NCI-H1436 treated with DMSO at 0.1 percent for 48 hours (cell line): ENCODE measurements at regions not wholly inside any gene's neighbourhood (a gene's known extent, or its start where the extent isn't known, plus 50 kb on each side); places are given as distances from the start of the nearest gene placed in this dataset.
"Not testable (repeated sequence)": the region's sequence is repeated elsewhere in the genome, so short reads cannot be mapped to it uniquely, and the experiment has no call there.

ENCODE experiments used
- DNase-seq: peaks from one replicate; lab custom pipeline; 2025; lab: John Stamatoyannopoulos, UW

DNA sequence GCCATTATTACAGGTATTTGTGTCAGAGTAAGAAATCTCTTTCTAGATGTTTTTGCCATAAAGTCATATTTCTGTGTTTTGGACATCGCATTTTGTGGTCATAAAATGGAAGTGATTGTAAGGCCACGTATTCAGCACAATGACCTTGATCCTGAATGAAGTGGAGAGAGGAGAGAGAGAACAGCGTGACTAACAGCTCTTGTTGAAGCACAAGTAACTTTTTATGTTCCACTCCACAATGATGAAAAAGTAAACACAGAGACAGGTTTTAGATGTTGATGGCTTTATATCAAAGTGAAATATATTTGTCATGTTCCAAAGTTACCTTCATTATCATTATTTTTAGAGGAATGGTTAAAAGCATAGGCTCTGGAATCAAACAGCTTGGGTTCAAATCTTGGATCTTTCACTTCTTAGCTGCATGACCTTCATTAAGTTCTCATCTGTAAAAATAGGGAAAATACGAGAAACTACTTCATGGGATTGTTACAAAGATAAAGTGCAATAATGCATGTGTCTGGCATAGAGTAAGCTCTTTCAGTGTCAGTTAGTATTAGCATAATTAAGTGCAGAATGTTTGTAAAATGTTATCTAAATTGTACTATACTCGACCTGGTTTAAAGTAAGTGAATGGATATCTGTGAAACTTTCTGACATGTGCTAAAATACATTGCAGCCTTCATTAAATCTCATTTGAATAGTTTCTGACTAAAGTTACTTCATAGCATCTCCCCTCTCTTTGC lies 341.5 kb upstream of the DNAJC19 start:
- DNase-seq = no peak

- no peak for DNase-seq
Measured at GRCh38 chr3:181330257-181330656, 340.7 kb upstream of the DNAJC19 start.

DNA sequence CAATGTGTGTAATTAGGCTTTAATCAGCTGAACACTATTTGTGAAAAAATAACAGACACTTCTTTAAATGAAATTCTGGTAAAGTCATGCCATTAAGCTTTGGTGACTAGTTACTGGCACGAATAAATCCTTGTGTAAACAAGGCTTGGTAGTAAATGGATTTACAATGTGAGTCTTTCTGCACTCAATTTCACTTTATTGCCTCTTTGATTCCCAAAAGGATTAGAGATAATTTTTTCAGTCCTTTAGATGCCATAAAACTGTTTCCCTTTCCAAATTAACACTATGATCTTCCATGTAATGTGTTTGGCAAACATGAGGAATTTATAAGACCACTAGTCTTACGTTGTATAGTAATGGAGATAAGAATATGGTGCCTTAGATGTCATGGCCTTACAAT lies 339.5 kb upstream of the DNAJC19 start:
- peak; percentile 91 for DNase-seq

- DNase-seq = no peak
Measured at GRCh38 chr3:181328346-181328745, 338.8 kb upstream of the DNAJC19 start.

DNA sequence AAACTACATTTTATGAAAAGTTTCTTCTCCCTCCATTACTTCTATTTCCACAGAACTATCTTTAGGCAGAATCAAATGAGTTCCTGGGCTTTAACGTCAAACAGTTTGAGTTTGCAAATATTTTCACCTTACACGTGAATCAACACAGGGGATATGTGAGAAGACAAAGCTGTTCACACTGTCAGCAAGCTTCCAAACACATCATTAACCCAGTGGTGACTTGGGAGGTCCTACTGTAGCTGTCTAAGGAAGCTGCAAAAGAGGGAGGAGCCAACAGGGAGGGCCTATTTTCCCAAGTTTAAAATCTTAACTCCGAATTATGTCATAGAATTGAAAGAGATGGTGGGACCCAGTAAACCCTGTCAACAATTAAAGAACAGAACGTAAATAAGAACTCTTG lies 337.8 kb upstream of the DNAJC19 start:
- DNase-seq = no peak

GRCh38 chr3:181326637-181327223 lies 337.2 kb upstream of the DNAJC19 start:
- DNase-seq = no peak

- DNase-seq = not testable (repeated sequence)
Measured at GRCh38 chr3:181324516-181324915, 335.0 kb upstream of the DNAJC19 start.

DNA sequence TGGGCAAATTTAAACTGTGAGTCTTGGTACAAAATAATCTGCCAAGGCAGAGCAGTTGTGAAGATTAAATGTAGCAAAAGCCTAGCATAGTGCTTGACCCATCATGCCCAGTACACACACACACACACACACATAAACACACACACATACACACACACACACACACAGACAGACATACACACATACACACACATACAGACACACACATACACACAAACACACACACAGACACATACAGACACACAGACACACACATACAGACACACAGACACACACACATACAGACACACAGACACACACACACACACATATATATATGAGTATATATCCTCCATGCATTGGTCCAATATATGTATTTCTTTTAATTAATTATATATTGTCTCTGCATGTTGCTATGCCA lies 328.8 kb upstream of the DNAJC19 start:
- DNase-seq = no peak

DNA sequence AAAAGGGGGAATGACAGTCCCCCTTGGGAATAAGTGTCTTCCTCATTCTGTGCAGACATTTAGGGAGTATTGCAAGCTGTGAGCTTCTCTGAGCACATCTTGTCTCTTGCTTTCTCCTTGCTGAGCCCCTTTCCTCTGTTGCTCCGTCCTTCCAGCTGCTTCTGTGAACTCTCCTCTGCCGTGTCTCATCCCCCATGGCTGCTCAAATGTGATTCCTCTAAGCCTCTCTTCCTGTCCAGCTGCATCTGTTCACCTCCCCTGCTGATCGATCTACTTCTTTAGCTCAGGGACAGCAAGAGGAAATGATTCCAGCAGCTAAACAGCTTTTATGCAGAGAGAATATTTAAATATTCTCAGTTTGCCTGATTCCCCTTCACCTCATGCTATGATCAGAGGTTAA lies 328.0 kb upstream of the DNAJC19 start:
- no peak for DNase-seq

DNA sequence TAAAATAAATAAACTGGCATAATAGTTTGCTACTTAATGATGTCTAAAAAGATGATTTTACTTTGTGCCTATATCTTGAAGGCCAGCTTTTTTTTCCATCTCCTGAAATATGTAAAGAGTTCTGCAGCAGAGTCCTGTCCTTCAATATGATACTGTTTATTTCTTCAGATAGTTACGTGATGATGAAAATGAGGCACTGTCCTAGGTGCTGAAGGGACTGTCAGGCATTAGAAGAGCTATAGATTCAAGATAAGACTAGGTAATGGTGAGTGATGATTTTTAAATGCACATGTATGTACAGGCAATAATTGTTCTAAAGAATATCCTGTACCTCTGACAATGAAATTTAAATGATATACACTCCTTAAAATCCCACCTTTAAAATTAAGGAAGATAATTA lies 326.9 kb upstream of the DNAJC19 start:
- no peak for DNase-seq

DNA sequence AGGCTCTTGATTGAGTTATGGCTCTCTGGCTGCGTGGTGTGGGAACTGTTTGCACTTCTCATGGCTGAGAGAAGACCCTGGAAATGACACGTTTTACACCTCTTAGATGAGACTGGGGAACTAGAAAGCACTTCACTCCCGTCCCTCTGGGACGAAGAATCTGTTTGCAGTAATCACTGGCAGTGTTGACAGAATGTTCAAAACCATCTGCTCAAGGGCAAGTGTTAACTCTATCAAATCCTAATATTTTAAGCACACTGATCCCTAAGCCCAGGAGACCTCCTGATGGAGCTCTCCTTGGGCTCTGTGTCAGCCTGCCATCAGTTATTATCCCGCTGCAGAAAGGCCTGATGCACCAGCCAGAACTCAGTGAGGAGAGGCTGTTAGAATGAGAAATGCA lies 323.8 kb upstream of the DNAJC19 start:
- peak; percentile 53 for DNase-seq

DNA sequence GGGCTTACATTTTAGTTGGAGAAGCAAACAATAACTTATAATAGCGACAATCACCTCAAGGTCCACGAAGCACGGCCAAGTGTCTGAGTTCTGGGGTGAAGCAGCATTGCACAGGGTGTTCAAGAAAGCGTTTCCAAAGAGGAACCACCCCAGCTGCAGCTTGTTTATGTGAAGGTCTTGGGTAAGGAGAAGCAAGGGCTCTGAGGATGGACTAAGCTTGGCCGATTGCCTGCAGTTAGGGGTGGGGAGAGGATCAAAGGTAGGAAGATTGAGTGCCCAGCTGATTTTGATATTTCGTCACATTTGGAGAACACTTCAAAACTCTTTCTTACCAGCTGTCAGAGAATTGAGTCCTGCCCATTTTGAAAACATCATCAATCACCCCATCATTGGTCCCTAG lies 321.6 kb upstream of the DNAJC19 start:
- DNase-seq = no peak

- no peak for DNase-seq
Measured at GRCh38 chr3:181302960-181303359, 313.4 kb upstream of the DNAJC19 start.

DNA sequence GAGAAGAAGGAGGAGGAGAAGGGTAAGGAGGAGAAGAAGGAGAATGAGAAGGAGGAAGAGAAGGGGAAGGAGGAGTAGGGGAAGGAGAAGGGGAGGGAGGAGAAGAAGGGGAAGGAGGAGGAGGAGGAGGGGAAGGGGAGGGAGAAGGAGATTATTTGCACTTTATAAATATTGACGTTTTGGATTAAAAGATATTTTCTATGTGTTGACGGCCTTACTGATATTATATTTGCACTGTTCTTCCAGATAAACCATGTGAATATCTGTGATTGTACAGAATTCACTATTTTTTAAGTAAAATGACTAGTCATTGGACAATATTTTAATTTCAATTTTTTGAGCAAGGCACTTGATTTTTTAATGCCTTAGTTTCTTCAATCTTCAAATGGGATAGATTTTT lies 310.5 kb upstream of the DNAJC19 start:
- DNase-seq = no peak

DNA sequence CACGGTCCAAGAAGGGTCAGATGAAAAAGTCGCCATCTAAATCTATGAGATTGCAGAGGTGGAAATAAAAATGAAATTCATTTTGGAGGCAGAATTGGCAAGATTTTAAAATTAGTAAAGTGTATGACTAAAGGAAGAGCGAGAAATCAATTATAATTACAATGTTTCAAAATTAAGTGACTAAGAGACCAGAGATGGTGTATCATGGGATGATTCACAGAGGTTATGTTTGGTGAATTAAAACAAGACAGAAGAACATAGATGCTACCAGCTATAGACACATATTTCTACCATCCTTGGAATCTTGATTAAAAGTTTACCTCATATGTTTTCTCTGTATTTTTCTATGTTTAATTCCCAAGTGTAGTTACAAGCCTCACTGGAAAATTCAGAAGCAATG lies 308.9 kb upstream of the DNAJC19 start:
- no peak for DNase-seq

DNA sequence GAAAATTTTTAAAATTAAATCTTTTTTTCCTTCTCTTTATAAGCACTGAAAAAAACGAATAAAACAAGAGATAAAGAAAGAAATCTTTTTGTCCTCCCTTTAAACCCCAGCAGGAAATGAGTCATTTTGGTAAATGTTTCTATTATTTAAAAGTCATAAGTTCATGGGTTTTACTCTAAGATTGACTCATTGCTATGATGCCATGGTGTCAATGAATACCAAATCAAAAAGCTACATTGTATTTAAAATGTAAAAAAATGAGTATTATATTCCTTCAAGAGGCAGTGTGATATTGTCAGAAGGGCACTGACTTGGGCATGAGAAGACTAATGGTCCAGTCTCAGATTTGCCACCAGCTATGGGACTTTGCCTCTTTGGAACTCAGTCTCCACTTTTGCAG lies 303.4 kb upstream of the DNAJC19 start:
- DNase-seq = no peak

DNA sequence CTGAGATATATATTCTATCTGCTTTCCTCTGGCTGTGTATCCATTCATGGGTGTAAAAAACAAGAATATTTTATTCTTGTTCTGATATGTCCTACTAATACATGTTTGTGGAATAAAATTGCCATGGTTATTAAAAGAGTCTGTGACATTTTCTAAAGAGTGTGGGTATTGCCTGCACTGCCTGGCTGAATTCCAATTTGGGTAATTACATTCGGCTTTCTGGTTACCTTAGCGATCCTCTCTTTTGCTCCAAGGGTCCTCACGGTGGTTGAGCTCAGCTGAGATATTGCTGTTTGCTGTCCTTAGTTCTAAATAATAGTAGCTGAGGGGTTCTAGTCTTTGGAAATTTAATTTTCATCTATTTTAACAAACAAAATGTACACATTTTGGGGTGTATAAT lies 301.4 kb upstream of the DNAJC19 start:
- no peak for DNase-seq

GRCh38 chr3:181289306-181289705 lies 299.8 kb upstream of the DNAJC19 start:
- no peak for DNase-seq

DNA sequence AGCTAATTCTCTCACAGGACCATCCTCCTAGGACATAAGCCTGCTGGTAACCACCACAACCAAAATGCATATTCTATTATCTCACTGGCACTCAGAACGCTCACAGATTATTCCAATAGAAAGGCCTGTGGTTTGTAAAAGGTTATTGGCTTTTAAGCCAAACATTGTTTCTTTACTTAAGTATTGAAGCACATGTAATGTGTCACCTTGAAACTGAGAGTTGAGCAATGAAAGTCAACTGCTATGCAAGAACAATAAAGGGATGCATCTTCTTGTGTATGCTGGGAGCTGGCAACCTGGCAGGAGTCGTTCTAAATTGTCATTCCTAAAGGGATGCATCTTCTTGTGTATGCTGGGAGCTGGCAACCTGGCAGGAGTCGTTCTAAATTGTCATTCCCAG lies 298.6 kb upstream of the DNAJC19 start:
- DNase-seq = no peak

DNA sequence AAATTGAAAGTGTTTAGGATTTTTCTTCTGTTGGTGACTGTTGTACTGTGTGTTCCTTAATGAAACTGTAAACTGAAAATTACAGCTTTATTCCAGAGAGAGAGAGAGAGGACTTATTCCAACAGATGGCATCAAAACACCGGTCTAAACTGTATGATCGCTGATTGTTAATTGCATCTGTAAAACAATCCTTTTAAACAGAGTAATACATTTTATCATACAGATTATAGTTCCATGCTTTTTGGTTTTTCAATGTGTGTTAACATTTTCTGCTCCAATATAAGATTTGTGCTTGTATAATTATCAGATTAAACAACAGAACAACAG lies 289.7 kb upstream of the DNAJC19 start:
- DNase-seq = no peak

DNA sequence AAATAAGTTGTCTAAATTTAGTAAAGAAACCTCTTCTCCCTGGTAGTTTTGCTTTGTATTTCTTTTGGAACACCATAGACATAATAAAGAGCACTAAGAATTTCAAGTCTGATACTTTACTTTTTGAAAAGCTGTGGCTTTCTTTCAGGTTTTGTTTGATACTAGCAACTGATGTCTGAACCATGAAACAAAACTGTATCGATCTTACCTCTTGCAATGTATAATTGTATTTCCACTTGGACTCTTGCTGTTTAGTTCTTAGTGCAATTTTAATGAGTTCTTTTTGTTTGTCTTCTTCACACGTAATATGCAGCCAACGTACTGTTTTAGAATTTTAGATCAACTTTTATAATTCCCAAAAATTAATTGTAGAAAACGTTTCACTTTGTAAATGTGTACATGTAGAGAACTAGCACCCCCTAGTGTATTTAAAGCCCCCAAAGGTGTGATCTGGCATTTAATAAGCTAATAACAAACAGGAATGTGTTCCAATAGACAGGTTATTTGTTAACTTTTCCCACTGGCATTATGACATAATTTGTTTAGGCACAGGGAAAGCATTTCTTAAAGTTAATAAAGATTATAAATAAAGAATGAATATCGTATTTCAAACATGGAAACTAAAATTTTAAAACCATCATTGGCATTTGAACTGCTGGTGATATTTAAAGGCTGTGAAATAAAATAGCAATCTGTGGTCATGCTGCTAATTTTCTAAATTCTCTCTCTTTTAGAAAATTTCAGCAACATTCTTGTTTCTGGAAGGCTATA lies 289.1 kb upstream of the DNAJC19 start:
- DNase-seq = no peak

- no peak for DNase-seq
Measured at GRCh38 chr3:181276358-181276896, 286.9 kb upstream of the DNAJC19 start.

DNA sequence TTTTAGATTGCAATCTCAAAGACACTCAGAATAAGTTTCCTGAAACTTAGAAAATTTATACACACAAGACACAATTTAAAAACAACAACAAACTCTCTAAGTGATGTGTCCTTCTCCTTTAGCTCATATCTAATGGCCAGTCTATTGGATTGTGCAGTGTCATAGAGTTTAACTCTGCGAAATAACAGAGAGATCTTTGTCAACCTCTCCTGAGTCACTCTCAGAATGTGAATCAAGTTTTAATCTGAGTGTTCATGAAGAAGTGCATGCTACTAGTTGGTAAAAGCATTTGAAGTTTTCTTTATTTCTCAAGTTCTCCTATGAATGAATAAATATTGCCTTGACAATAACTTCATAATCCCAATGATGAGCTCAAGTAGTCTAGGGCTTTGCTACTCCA lies 284.5 kb upstream of the DNAJC19 start:
- DNase-seq = no peak
